HepG2 (cell line): ENCODE measurements at regions not wholly inside any gene's neighbourhood (a gene's known extent, or its start where the extent isn't known, plus 50 kb on each side); places are given as distances from the start of the nearest gene placed in this dataset.

Experiments used
- ATAC-seq: fragments of 200-7000 bp; cut with Tn5 transposase; 3 replicates; pipeline ENCODE4 v1.9.1; 2020; ENCODE audit warnings: mild to moderate bottlenecking, moderate library complexity
- BruUV-seq: library from RNA; stranded (reverse); fragments of 400-500 nt; replicated peaks from 2 replicates; lab custom pipeline; 2021; lab: Mats Ljungman, UMichigan
- CTCF ChIA-PET: fragments of 300-600 bp; formaldehyde crosslinking; extraction: SDS; loops from one replicate; lab custom pipeline; 2021; ENCODE audit warnings: low total read pairs, inconsistent platforms, low intra/inter-chr PET ratio; lab: Yijun Ruan, JAX
- POLR2A ChIA-PET: fragments of 350-600 bp; sonication (Branson Sonifier 250); formaldehyde crosslinking; loops from one replicate; lab custom pipeline; 2020; ENCODE audit warnings: antibody characterized with exemption, inconsistent platforms; lab: Yijun Ruan, JAX
- DNase-seq: peaks from one replicate; pipeline ENCODE4 v3.0.0-alpha.2; 2015; ENCODE audit warnings: low spot score
- FAIRE-seq: peaks from 3 replicates; lab custom pipeline; 2011; peaks lifted over from hg19 to GRCh38; lab: Jason Lieb, UNC
- H2AFZ ChIP-seq: one replicate; pipeline ENCODE4 v1.6.1; 2011; ENCODE audit warnings: low read length, inconsistent platforms
- H3K27ac ChIP-seq: fragments of 300-600 bp; 3 replicates; pipeline ENCODE4 v1.8.0; 2011; ENCODE audit warnings: mixed run types, mild to moderate bottlenecking, mixed read lengths, low read length, inconsistent platforms; ENCODE audit not compliant: insufficient read depth; ENCODE audit errors: extremely low read length
- H3K27me3 ChIP-seq, 2 experiments: fragments of 200-600 bp in 1 of 2; 2 replicates in 1 of 2; 3 replicates in 1 of 2; pipeline versions ENCODE4 v1.6.0 to v1.8.0; 2011; ENCODE audit warnings: low read length in 2 of 2, mild to moderate bottlenecking in 2 of 2, moderate library complexity in 2 of 2, inconsistent platforms in 1 of 2; ENCODE audit not compliant: insufficient read depth in 2 of 2, control insufficient read depth in 1 of 2
- H3K36me3 ChIP-seq, 2 experiments: fragments of 200-600 bp in 1 of 2; replicated peaks in 1 of 2; 2 replicates in 1 of 2; 3 replicates in 1 of 2; pipeline versions ENCODE4 v1.5.1 to v1.8.0; 2011; ENCODE audit warnings: low read length in 2 of 2, inconsistent platforms in 1 of 2; ENCODE audit not compliant: insufficient read depth in 2 of 2, control insufficient read depth in 1 of 2
- H3K4me1 ChIP-seq: 2 replicates; pipeline ENCODE4 v1.5.1; 2012; ENCODE audit warnings: low read length, inconsistent platforms; ENCODE audit not compliant: insufficient read depth
- H3K4me2 ChIP-seq: 2 replicates; pipeline ENCODE4 v1.6.0; 2011; ENCODE audit warnings: low read depth, low read length, inconsistent platforms
- H3K4me3 ChIP-seq, 3 experiments: fragments of 200-600 bp in 1 of 3; sonication (generic), shearing (Covaris generic) in 1 of 3; replicated peaks in 1 of 3; 2 replicates each; pipeline ENCODE4 v1.5.1; 2011 to 2016; ENCODE audit warnings: low read length in 3 of 3, inconsistent platforms in 2 of 3, low read depth in 2 of 3, mild to moderate bottlenecking in 2 of 3, control low read depth in 1 of 3, mixed read lengths in 1 of 3; ENCODE audit not compliant: insufficient read depth in 1 of 3
- H3K79me2 ChIP-seq: one replicate; pipeline ENCODE4 v1.6.1; 2011; ENCODE audit warnings: low read length, inconsistent platforms; ENCODE audit not compliant: insufficient read depth
- H3K9ac ChIP-seq: 2 replicates; pipeline ENCODE4 v1.6.0; 2011; ENCODE audit warnings: mild to moderate bottlenecking, low read depth, low read length, inconsistent platforms; ENCODE audit not compliant: insufficient read depth
- H3K9me3 ChIP-seq: 2 replicates; pipeline ENCODE4 v1.5.1; 2012; ENCODE audit warnings: mild to moderate bottlenecking, low read length
- H4K20me1 ChIP-seq: 2 replicates; pipeline ENCODE4 v1.6.0; 2011; ENCODE audit warnings: inconsistent platforms, mild to moderate bottlenecking, low read length, moderate library complexity; ENCODE audit not compliant: insufficient read depth
- HOXA3 ChIP-seq: sonication (generic); formaldehyde crosslinking; IDR thresholded peaks from 2 replicates; pipeline ENCODE4 v1.5.0; 2020; ENCODE audit warnings: missing genetic modification reagents
- MYC ChIP-seq: sonication (generic); formaldehyde crosslinking; IDR thresholded peaks from 2 replicates; pipeline ENCODE4 v1.9.0; 2021; ENCODE audit warnings: missing genetic modification reagents, borderline replicate concordance
- TMF1 ChIP-seq: sonication (generic); formaldehyde crosslinking; IDR thresholded peaks from 2 replicates; pipeline ENCODE4 v1.8.1; 2022; ENCODE audit warnings: low read depth, missing genetic modification reagents
- ZFP82 ChIP-seq: sonication (generic); formaldehyde crosslinking; IDR thresholded peaks from 2 replicates; pipeline ENCODE4 v1.5.1; 2020; ENCODE audit warnings: mild to moderate bottlenecking, missing genetic modification reagents, borderline replicate concordance
- ZNF333 ChIP-seq: sonication (generic); formaldehyde crosslinking; IDR thresholded peaks from 2 replicates; pipeline ENCODE4 v1.4.0; 2020; ENCODE audit warnings: mild to moderate bottlenecking, missing genetic modification reagents, borderline replicate concordance
- ZNF33B ChIP-seq: sonication (generic); formaldehyde crosslinking; IDR thresholded peaks from 2 replicates; pipeline ENCODE4 v1.5.1; 2020; ENCODE audit warnings: mild to moderate bottlenecking, missing genetic modification reagents
- ZNF432 ChIP-seq: sonication (generic); formaldehyde crosslinking; IDR thresholded peaks from 2 replicates; pipeline ENCODE4 v1.5.0; 2020; ENCODE audit warnings: missing genetic modification reagents, mild to moderate bottlenecking, borderline replicate concordance
- ZNF550 ChIP-seq: sonication (generic); formaldehyde crosslinking; IDR thresholded peaks from 2 replicates; pipeline ENCODE4 v1.4.0; 2020; ENCODE audit warnings: mild to moderate bottlenecking, missing genetic modification reagents, borderline replicate concordance
- ZNF562 ChIP-seq: sonication (generic); formaldehyde crosslinking; IDR thresholded peaks from 2 replicates; pipeline ENCODE4 v1.8.0; 2022; ENCODE audit warnings: missing genetic modification reagents, borderline replicate concordance
- ZNF883 ChIP-seq: sonication (generic); formaldehyde crosslinking; IDR thresholded peaks from 2 replicates; pipeline ENCODE4 v1.5.1; 2020; ENCODE audit warnings: mild to moderate bottlenecking, missing genetic modification reagents; ENCODE audit errors: not compliant biosample characterization
- WGBS: methylation state at CpG from one replicate; pipeline ENCODE4 v1.1.6; 2017; ENCODE audit warnings: low lambda C conversion rate; 5-methylcytosine and 5-hydroxymethylcytosine counted together
- in situ Hi-C: cut with HindIII; loops from 2 replicates; pipeline ENCODE4 v1.10.0; 2017; ENCODE audit warnings: low pct_unique_long_range_greater_than_20kb; ENCODE audit not compliant: extremely low pct_ligation_motif_present
- intact Hi-C: fragments of 100-400 bp; cut with micrococcal nuclease; formaldehyde crosslinking; loops from one replicate; pipeline ENCODE4 v1.10.0; 2022; ENCODE audit not compliant: unreplicated experiment
- TF ChIP-seq, protein P1 (sequence below): sonication (generic); formaldehyde crosslinking; IDR thresholded peaks from 2 replicates; pipeline ENCODE4 v1.4.0; 2020; ENCODE audit warnings: missing genetic modification reagents
- TF ChIP-seq, protein P2 (sequence below): IDR thresholded peaks from 2 replicates; pipeline ENCODE4 v1.6.1; 2016; ENCODE audit warnings: low read depth, control low read depth

DNA sequence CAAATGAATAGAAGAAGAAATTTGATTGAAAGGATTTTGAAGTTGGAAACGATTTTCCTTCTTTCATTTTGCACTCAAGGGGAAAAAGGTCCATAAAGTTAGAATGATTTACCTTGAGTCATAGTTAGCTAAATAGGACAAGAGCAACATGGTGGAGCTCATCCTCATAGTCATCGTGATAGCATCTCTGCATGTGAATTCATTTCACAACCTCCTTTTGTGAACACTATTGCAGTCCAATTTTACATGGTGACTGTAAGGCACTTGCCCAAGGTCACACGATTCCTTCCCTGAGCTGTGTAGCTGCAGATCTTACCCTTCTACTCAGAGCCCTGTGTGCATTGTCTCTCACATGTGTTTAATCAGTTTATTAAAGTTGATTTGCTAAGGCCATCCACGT is 359.8 kb upstream of the C2CD4B start:
- Histone ChIP-seq H3K4me2 (no peak overlapping the region), H3K79me2 (no peaks in the 10 kb centered on the region), H3K9ac (no peak overlapping the region), H3K36me3 (no peaks in the 10 kb centered on the region), H3K9me3 (no peaks in the 10 kb centered on the region), H3K4me1 (no peaks in the 10 kb centered on the region), H3K4me3 (no peak overlapping the region), H2AFZ (no peak overlapping the region), H3K27ac (no peak overlapping the region), H3K27me3 (no peaks in the 10 kb centered on the region), H4K20me1 (no peaks in the 10 kb centered on the region)
- BruUV-seq = no TSS peak
- WGBS = 72% methylated on average over 4 of the region's 4 CpGs
- ATAC-seq = no peak
- intact Hi-C loops (no loop called here), in situ Hi-C loops (no loop called here)
- ChIA-PET POLR2A (no interaction called here), CTCF (no interaction called here)
- DNase-seq = no peak
- no peak for FAIRE-seq
- no peak for TF ChIP-seq ZNF333 (CRISPR knock-in tag)
- no peak for TF ChIP-seq ZNF432 (CRISPR knock-in tag)
- TF ChIP-seq ZNF550 (CRISPR knock-in tag) = no peak
- TF ChIP-seq ZFP82 (CRISPR knock-in tag) = no peak
- TF ChIP-seq ZNF33B (CRISPR knock-in tag) = no peak
- no peak for TF ChIP-seq ZNF883 (CRISPR knock-in tag)
- TF ChIP-seq MYC (CRISPR knock-in tag) = no peak
- TF ChIP-seq ZNF562 (CRISPR knock-in tag) = no peak
- no peak for TF ChIP-seq TMF1 (CRISPR knock-in tag)
- TF ChIP-seq, protein P1, sequence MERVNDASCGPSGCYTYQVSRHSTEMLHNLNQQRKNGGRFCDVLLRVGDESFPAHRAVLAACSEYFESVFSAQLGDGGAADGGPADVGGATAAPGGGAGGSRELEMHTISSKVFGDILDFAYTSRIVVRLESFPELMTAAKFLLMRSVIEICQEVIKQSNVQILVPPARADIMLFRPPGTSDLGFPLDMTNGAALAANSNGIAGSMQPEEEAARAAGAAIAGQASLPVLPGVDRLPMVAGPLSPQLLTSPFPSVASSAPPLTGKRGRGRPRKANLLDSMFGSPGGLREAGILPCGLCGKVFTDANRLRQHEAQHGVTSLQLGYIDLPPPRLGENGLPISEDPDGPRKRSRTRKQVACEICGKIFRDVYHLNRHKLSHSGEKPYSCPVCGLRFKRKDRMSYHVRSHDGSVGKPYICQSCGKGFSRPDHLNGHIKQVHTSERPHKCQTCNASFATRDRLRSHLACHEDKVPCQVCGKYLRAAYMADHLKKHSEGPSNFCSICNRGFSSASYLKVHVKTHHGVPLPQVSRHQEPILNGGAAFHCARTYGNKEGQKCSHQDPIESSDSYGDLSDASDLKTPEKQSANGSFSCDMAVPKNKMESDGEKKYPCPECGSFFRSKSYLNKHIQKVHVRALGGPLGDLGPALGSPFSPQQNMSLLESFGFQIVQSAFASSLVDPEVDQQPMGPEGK (CRISPR knock-in tag) = no peak
- TF ChIP-seq, protein P2, sequence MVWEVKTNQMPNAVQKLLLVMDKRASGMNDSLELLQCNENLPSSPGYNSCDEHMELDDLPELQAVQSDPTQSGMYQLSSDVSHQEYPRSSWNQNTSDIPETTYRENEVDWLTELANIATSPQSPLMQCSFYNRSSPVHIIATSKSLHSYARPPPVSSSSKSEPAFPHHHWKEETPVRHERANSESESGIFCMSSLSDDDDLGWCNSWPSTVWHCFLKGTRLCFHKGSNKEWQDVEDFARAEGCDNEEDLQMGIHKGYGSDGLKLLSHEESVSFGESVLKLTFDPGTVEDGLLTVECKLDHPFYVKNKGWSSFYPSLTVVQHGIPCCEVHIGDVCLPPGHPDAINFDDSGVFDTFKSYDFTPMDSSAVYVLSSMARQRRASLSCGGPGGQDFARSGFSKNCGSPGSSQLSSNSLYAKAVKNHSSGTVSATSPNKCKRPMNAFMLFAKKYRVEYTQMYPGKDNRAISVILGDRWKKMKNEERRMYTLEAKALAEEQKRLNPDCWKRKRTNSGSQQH = no peak
- TF ChIP-seq HOXA3 (CRISPR knock-in tag) = no peak
